ENCODE measurements at regions not wholly inside any gene's neighbourhood (a gene's known extent, or its start where the extent isn't known, plus 50 kb on each side); places are given as distances from the start of the nearest gene placed in this dataset.

DNA sequence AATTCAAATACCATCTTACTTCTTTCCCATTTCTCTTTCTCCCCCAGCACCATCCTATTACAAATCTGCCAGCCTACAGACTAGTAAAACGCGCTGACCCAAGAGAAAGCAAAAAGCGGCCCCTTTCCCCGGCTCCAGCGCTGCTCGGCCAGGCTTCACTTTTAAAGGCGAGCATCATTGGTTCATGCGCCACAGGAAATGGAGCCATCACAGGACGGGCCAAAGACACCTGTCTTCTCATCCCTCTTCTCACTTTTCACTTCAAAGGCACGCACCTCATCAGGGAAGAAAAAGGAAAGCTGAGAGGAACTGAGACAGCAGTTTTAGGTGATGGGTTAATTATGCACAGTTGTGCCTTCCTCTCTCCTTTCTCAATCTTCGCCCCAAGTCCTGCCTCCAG lies 664.2 kb upstream of the USP24 start:
- no peak for DNase-seq (ENCODE audit: low read depth)
- H3K4me3 ChIP-seq (ENCODE audit: low read depth, low read length): no peak overlapping the region
- TF ChIP-seq, protein P1, sequence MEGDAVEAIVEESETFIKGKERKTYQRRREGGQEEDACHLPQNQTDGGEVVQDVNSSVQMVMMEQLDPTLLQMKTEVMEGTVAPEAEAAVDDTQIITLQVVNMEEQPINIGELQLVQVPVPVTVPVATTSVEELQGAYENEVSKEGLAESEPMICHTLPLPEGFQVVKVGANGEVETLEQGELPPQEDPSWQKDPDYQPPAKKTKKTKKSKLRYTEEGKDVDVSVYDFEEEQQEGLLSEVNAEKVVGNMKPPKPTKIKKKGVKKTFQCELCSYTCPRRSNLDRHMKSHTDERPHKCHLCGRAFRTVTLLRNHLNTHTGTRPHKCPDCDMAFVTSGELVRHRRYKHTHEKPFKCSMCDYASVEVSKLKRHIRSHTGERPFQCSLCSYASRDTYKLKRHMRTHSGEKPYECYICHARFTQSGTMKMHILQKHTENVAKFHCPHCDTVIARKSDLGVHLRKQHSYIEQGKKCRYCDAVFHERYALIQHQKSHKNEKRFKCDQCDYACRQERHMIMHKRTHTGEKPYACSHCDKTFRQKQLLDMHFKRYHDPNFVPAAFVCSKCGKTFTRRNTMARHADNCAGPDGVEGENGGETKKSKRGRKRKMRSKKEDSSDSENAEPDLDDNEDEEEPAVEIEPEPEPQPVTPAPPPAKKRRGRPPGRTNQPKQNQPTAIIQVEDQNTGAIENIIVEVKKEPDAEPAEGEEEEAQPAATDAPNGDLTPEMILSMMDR (IDR thresholded peaks at IDR 0.05; ENCODE audit: insufficient read depth, low read depth, low read length, missing control alignments): no peak

DNA sequence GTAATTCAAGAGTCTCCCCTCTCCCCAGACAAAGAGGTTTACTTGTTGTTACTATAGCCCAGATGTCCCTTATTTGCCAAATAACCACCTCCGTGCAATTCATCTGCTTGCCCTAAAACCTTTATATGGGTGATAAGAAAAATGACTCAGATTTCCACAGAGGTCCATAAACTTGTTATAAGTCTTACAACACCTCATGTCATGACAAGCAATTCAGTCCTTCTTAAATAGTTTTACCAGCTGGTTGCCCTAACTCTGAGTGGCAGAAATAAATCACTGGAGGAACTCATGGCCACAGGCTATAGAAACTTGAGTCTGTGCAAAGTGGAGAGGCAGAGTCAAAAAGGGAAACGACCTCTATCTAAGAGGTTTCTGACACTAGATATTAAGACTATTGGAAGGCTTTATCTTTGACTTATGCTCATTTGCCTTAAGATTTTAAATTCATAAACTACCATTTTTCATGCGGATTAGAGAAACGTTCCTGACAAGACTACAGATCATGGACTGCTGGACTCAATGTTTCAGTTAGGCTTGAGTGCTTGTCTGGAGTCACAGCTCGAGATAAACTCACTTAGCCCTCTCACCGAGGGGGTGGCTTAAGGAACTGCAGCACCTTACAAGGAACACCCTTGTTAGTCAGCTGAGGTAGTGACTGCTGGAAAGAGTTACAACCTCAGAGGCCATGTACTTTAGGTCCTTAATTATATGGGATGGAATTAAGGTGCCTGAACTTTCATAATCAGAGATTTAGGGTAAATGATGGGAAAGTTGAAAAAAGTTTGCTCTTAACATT lies 662.5 kb upstream of the USP24 start:
- no peak overlapping the region for H3K4me3 ChIP-seq (ENCODE audit: low read depth, low read length)
- no peak for DNase-seq (ENCODE audit: low read depth)
- TF ChIP-seq, protein P1 (IDR thresholded peaks at IDR 0.05; ENCODE audit: insufficient read depth, low read depth, low read length, missing control alignments): no peak

DNA sequence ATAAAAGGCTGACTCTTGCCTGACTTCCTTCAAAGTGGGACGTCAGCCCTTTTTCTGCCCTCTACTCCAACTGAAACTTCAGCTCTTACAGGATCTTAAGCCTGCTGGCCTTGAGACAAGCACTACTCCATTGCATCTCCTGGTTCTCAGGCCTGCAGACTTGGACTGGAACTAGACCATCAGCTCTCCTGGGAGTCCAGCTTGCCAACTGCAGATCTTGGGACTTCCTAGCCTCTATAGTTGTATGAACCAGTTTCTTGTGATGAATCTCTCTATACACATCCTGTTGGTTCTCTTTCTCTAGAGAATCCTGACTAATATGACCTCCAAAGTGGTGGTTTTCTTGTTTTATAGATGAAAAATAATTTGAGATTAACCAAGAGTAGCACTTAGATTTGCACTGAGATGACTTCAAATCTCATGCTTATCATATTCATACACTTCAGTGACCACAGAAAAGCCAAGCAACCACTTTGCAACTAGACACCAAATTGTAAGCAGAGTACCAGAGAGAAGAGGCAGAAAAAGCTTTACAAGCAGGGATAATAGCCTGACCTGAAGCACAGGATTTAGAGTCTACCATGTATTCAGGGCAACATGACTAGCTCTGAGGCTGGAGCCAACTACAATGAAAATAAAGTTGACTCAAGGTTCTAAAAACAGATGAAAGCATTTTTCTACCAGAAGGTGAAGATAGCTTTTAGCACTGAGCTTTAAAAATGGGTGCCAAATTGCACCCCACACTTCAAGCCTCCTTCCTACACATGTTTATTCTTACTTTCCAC lies 661.3 kb upstream of the USP24 start:
- TF ChIP-seq, protein P1 (IDR thresholded peaks at IDR 0.05; ENCODE audit: insufficient read depth, low read depth, low read length, missing control alignments): no peak
- no peak overlapping the region for H3K4me3 ChIP-seq (ENCODE audit: low read depth, low read length)
- DNase-seq (ENCODE audit: low read depth): no peak

DNA sequence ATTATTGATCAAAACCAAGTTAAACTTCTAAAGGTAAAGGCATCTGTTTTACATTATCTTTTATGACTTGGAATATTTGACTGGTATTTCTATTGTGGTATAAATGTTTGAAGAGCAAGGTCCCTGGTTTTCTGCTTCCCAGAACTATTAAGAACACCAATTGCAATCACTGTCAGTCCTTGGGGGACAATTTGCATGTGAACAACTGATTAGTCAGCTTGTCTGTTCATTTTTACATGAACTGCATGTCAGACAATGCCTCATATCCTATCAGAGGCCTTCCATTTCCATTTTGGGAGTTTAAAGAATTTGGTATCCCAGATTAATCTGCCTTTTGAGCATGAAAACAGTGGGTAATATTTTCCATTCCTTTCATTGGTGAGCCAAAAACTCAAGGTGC lies 654.9 kb upstream of the USP24 start:
- H3K4me3 ChIP-seq (ENCODE audit: low read depth, low read length): no peak overlapping the region
- TF ChIP-seq, protein P1 (IDR thresholded peaks at IDR 0.05; ENCODE audit: insufficient read depth, low read depth, low read length, missing control alignments): no peak
- DNase-seq (ENCODE audit: low read depth): no peak

DNA sequence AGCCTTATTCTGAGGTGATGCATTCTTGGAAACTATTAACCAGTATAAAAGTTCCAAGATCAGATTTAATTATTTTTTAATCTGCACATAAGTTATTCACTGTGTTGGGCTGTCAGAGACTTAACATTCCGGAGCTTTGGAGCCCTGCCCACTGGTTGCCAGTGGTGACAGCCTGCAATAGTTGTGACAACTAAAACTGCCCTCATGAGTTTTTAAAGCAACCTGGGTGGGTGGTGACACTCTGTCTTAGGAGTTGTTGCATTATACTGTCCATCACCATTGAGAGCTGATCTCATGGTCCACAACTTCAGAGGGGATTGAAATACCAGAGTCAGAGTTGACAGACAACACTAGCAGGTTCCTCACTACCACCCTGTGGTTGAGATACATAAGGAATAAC lies 653.9 kb upstream of the USP24 start:
- TF ChIP-seq, protein P1 (IDR thresholded peaks at IDR 0.05; ENCODE audit: insufficient read depth, low read depth, low read length, missing control alignments): no peak
- DNase-seq (ENCODE audit: low read depth): no peak
- H3K4me3 ChIP-seq (ENCODE audit: low read depth, low read length): no peak overlapping the region

DNA sequence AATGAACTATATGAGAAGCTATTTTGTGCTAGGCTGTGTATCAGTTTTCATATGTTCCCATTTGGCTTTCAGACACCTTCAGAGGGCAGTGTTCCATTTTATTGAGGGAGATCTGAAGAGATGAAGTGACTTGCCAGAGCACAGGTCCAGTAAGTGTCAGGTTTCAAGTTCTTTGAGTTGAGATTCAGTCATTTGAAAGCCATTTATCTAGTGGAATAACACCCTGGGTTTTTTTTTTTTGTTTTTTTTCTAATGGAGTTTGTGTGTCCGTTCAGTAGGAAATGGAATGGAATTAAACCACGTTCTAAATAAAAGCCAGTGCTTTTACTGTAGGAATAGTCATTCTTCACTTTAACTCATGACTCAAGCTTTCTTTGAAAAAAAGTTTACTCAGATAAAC lies 652.9 kb upstream of the USP24 start:
- DNase-seq (ENCODE audit: low read depth): no peak
- TF ChIP-seq, protein P1 (IDR thresholded peaks at IDR 0.05; ENCODE audit: insufficient read depth, low read depth, low read length, missing control alignments): no peak
- no peak overlapping the region for H3K4me3 ChIP-seq (ENCODE audit: low read depth, low read length)
